VCaP (cell line): ENCODE measurements at regions not wholly inside any gene's neighbourhood (a gene's known extent, or its start where the extent isn't known, plus 50 kb on each side); places are given as distances from the start of the nearest gene placed in this dataset.

ENCODE experiments used
- H3K27ac ChIP-seq: fragments of 450-650 bp; 2 replicates; pipeline ENCODE4 v1.5.1; 2017
- TF ChIP-seq, protein P1 (sequence below): fragments of 450-650 bp; conservative IDR thresholded peaks from 2 replicates; pipeline ENCODE4 v1.5.1; 2017; ENCODE audit warnings: mild to moderate bottlenecking, moderate library complexity

DNA sequence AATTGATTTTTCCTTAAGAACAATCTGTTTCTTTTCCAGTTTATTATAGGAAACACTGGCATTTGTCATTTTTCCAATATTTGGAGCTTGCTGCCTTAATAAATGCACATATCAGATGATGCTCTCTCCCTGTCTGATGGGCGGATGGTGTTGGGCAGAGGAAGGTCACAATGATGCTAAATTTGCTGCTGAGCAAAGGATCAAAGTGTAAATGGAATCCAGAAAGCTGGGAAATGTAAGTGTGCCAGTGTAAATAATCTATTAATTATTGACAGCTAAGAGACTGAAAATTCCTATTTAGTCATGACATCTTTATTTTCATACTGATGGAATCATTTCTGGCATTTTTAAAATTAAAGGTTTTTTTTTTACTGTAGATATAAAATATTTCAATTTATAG is 243.2 kb downstream of the PTBP2 start:
- TF ChIP-seq, protein P1, sequence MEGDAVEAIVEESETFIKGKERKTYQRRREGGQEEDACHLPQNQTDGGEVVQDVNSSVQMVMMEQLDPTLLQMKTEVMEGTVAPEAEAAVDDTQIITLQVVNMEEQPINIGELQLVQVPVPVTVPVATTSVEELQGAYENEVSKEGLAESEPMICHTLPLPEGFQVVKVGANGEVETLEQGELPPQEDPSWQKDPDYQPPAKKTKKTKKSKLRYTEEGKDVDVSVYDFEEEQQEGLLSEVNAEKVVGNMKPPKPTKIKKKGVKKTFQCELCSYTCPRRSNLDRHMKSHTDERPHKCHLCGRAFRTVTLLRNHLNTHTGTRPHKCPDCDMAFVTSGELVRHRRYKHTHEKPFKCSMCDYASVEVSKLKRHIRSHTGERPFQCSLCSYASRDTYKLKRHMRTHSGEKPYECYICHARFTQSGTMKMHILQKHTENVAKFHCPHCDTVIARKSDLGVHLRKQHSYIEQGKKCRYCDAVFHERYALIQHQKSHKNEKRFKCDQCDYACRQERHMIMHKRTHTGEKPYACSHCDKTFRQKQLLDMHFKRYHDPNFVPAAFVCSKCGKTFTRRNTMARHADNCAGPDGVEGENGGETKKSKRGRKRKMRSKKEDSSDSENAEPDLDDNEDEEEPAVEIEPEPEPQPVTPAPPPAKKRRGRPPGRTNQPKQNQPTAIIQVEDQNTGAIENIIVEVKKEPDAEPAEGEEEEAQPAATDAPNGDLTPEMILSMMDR, result no peak
- 0 out of 2 replicates have a peak overlapping the region, but pooled peaks have one; percentile 41 for H3K27ac ChIP-seq

DNA sequence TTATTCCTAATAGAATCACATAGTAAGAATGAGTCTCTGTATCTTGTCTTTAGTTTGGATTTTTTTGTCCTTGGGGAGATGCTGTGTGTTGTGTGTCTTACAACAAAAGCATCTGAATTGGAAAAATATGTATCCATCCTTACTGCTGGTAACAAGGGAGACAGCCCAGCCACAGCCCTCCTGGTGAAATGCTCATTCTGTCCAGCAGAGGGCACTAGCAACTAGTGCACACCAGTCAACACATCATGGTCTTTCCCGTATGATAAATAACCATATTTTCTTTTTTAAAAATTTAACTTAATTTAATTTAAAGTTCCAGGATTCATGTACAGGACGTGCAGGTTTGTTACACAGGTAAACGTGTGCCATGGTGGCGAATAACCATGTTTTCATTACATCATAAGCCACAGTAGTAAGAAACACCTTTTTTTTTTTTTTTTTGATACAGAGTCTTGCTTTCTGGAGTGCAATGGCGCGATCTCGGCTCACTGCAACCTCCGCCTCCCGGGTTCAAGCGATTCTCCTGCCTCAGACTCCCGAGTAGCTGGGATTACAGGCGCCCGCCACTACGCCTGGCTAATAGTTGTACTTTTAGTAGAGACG is 245.1 kb downstream of the PTBP2 start:
- TF ChIP-seq, protein P1, result peak; percentile 95
- H3K27ac ChIP-seq, result no peak overlapping the region; the same call in 1 of the 2 replicates

DNA sequence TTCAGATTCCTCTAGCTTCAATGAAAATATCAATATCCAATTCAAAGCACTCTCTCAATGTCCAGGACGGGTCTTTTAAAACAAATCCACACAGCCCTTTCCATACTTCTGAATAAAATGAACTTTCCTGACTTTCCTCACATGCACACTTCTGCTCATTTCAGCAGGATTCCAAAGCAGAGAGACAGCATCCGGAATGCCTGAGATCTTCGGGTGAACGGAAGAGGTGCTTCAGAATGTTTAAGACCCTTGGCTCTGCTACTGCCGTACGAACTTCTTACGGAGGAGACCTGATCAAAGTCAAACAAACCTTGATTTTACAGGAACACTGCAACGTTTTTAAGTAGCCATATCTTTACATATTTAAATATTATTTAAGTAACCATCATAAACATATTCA is 245.7 kb downstream of the PTBP2 start:
- TF ChIP-seq, protein P1, result no peak
- no peak overlapping the region; the same call in 1 of the 2 replicates for H3K27ac ChIP-seq

DNA sequence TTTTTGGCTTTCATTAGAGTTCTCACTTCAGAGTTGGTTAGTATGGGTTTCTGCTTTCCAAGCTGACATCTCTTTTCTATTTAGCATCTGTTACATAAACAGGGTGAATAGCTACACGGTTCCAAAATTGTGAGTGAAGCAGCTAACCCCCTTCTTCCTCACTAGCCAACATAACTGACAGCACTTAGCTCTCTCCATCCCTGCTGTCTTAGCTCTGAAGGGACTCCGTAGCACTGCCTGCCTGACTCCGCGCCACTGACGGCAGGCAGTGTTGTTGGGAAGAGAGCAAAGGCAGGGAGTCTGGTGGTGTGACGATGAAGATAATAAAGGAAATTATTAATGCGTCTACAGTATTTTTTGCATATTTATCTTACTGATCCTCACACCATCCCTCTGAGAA is 247.0 kb downstream of the PTBP2 start:
- H3K27ac ChIP-seq, result no peak overlapping the region
- TF ChIP-seq, protein P1, result no peak

DNA sequence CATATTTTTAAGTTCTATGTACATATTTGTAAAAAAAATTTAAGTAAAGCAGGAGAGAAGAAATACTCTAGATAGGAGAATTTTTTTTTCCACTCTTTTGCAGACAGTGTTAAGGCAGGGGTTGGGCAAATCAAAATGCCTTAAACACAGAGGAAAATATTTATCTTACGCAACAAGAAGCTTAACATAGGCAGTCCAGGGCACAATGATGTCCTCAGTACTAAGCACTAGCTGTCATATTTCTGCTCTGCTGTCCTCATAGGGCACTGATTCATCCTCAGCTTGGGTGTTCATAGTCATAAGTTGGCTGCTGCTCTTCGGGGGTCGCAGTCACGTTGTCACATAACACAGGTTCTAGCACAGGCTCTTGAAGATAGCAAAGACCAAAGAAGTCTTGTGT is 247.4 kb downstream of the PTBP2 start:
- TF ChIP-seq, protein P1, result no peak
- no peak overlapping the region for H3K27ac ChIP-seq

DNA sequence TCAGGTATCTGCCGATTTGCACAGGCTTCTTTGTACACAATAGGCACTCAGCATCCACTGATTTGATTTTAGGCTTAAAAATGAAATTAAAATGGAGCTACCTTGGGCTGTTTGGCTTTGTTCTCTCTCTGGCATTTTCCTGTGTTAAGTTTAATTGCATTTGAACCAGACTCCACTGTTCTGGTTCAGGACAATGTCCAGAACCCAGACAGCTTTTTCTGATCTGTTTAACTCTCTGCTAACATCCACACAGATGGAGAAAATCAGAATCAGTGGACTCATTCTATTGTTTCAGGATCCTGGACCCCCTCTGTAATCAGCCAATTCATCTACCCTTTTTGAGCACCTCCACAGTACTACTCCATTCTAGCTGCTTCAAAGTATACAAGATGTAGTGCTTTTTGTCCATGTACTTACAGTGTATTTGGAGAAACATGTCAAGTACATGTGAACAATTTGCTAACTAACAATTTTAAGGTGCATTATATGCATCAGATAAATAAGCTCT is 248.1 kb downstream of the PTBP2 start:
- TF ChIP-seq, protein P1, result no peak

DNA sequence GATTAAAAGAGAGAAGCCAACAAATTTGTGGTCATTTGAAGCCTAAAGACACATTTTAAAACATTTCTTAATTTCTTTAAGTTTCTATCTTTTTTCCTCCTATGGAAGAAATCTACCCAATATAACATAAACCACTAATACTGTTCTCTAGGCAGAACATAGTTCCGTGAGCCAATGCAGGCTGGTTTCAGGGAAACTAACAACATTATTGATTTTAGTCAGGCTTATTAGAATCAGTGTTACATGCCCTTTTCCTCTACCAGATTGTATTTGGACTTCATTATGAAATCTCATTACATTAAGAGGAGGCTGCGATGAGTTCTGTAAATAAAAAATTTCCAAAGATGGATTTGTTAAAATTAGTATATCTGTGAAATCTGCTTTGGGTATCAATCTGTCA is 249.9 kb downstream of the PTBP2 start:
- peak overlapping the region; percentile 31; the same call in 1 of the 2 replicates for H3K27ac ChIP-seq
- TF ChIP-seq, protein P1, result no peak

More for the DNA sequence above, 248.1 kb downstream of the PTBP2 start:
- H3K27ac ChIP-seq, result no peak overlapping the region
